ENCODE measurements at regions not wholly inside any gene's neighbourhood (a gene's known extent, or its start where the extent isn't known, plus 50 kb on each side); places are given as distances from the start of the nearest gene placed in this dataset.

GRCh38 chr13:42706286-42706685, 75.1 kb upstream of the FAM216B start:
- Histone ChIP-seq H3K9me3 (ENCODE audit: control extremely low read depth in 1 of 5, control insufficient read depth in 4 of 5, insufficient read depth in 2 of 5, low read depth in 1 of 5, low read length in 4 of 5) (no peaks in the 10 kb centered on the region), H3K4me3 (ENCODE audit: control insufficient read depth in 1 of 7, extremely low read depth in 1 of 7, insufficient read depth in 4 of 7, low read depth in 2 of 7, low read length in 6 of 7) (no peak overlapping the region), H3K36me3 (ENCODE audit: control insufficient read depth in 4 of 4, insufficient read depth in 4 of 4, low read length in 3 of 4) (no peaks in the 10 kb centered on the region), H3K27ac (ENCODE audit: insufficient read depth in 1 of 2, low read depth in 1 of 2, low read length in 2 of 2, poor library complexity in 1 of 2, severe bottlenecking in 2 of 2) (no peak overlapping the region), H3K27me3 (replicated peaks in 2 of 5; ENCODE audit: control insufficient read depth in 4 of 5, insufficient read depth in 5 of 5, low read length in 4 of 5) (no peaks in the 10 kb centered on the region), H3K4me1 (ENCODE audit: control extremely low read depth in 1 of 4, control insufficient read depth in 4 of 4, insufficient read depth in 4 of 4, low read length in 3 of 4) (no peaks in the 10 kb centered on the region)
- 93% methylated on average over 2 of the region's 3 CpGs for WGBS (ENCODE audit: insufficient coverage)
- DNase-seq, result no peak
- POLR2A ChIA-PET, result no interaction called here
- CTCF ChIA-PET, result no interaction called here

DNA sequence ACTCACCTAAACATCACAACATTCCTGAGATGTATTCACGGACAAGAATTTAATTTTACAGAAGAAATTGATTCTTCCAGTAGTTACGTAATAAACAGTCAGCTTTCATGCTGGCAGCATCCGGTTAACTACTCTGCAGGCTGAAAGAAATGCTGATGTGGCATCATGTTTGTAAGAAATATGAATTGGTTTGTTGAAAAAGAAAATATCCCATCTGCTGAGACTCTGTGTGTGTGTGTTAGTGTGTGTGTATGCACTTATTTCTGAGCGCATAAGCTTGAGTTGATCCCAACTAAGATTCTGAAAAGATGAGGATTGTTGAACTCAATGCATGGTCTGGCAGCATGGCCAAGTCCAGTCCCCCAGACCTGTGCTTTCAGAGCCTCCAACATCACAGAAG, 74.3 kb upstream of the FAM216B start:
- Histone ChIP-seq H3K4me3 (ENCODE audit: control insufficient read depth in 1 of 7, extremely low read depth in 1 of 7, insufficient read depth in 4 of 7, low read depth in 2 of 7, low read length in 6 of 7) (no peak overlapping the region), H3K36me3 (ENCODE audit: control insufficient read depth in 4 of 4, insufficient read depth in 4 of 4, low read length in 3 of 4) (no peaks in the 10 kb centered on the region), H3K4me1 (ENCODE audit: control extremely low read depth in 1 of 4, control insufficient read depth in 4 of 4, insufficient read depth in 4 of 4, low read length in 3 of 4) (no peaks in the 10 kb centered on the region), H3K27ac (ENCODE audit: insufficient read depth in 1 of 2, low read depth in 1 of 2, low read length in 2 of 2, poor library complexity in 1 of 2, severe bottlenecking in 2 of 2) (no peak overlapping the region), H3K9me3 (ENCODE audit: control extremely low read depth in 1 of 5, control insufficient read depth in 4 of 5, insufficient read depth in 2 of 5, low read depth in 1 of 5, low read length in 4 of 5) (no peaks in the 10 kb centered on the region), H3K27me3 (replicated peaks in 2 of 5; ENCODE audit: control insufficient read depth in 4 of 5, insufficient read depth in 5 of 5, low read length in 4 of 5) (no peaks in the 10 kb centered on the region)
- ChIA-PET POLR2A (no interaction called here), CTCF (no interaction called here)
- 88% methylated on average over 3 of the region's 4 CpGs for WGBS (ENCODE audit: insufficient coverage)
- no peak for DNase-seq

GRCh38 chr13:42707586-42707985, 73.8 kb upstream of the FAM216B start:
- DNase-seq, result no peak
- Histone ChIP-seq H3K9me3 (ENCODE audit: control extremely low read depth in 1 of 5, control insufficient read depth in 4 of 5, insufficient read depth in 2 of 5, low read depth in 1 of 5, low read length in 4 of 5) (no peaks in the 10 kb centered on the region), H3K4me1 (ENCODE audit: control extremely low read depth in 1 of 4, control insufficient read depth in 4 of 4, insufficient read depth in 4 of 4, low read length in 3 of 4) (no peaks in the 10 kb centered on the region), H3K36me3 (ENCODE audit: control insufficient read depth in 4 of 4, insufficient read depth in 4 of 4, low read length in 3 of 4) (no peaks in the 10 kb centered on the region), H3K27me3 (replicated peaks in 2 of 5; ENCODE audit: control insufficient read depth in 4 of 5, insufficient read depth in 5 of 5, low read length in 4 of 5) (no peaks in the 10 kb centered on the region), H3K27ac (ENCODE audit: insufficient read depth in 1 of 2, low read depth in 1 of 2, low read length in 2 of 2, poor library complexity in 1 of 2, severe bottlenecking in 2 of 2) (no peak overlapping the region), H3K4me3 (ENCODE audit: control insufficient read depth in 1 of 7, extremely low read depth in 1 of 7, insufficient read depth in 4 of 7, low read depth in 2 of 7, low read length in 6 of 7) (no peak overlapping the region)
- WGBS (ENCODE audit: insufficient coverage), result 100% methylated on average over 2 of the region's 4 CpGs
- CTCF ChIA-PET, result no interaction called here
- POLR2A ChIA-PET, result no interaction called here

- WGBS (ENCODE audit: insufficient coverage), result no CpG with 5 or more reads among the region's 4 CpGs
- Histone ChIP-seq H3K9me3 (ENCODE audit: control extremely low read depth in 1 of 5, control insufficient read depth in 4 of 5, insufficient read depth in 2 of 5, low read depth in 1 of 5, low read length in 4 of 5) (peaks cover 0 to 2% (median 0%) of the 10 kb centered on the region in 5 experiments), H3K27ac (ENCODE audit: insufficient read depth in 1 of 2, low read depth in 1 of 2, low read length in 2 of 2, poor library complexity in 1 of 2, severe bottlenecking in 2 of 2) (no peak overlapping the region), H3K36me3 (ENCODE audit: control insufficient read depth in 4 of 4, insufficient read depth in 4 of 4, low read length in 3 of 4) (no peaks in the 10 kb centered on the region), H3K4me3 (ENCODE audit: control insufficient read depth in 1 of 7, extremely low read depth in 1 of 7, insufficient read depth in 4 of 7, low read depth in 2 of 7, low read length in 6 of 7) (no peak overlapping the region), H3K4me1 (ENCODE audit: control extremely low read depth in 1 of 4, control insufficient read depth in 4 of 4, insufficient read depth in 4 of 4, low read length in 3 of 4) (no peaks in the 10 kb centered on the region), H3K27me3 (replicated peaks in 2 of 5; ENCODE audit: control insufficient read depth in 4 of 5, insufficient read depth in 5 of 5, low read length in 4 of 5) (no peaks in the 10 kb centered on the region)
- POLR2A ChIA-PET, result no interaction called here
- DNase-seq, result no peak
- CTCF ChIA-PET, result no interaction called here
Measured at GRCh38 chr13:42708391-42708790, 73.0 kb upstream of the FAM216B start.

- POLR2A ChIA-PET, result no interaction called here
- Histone ChIP-seq H3K27ac (ENCODE audit: insufficient read depth in 1 of 2, low read depth in 1 of 2, low read length in 2 of 2, poor library complexity in 1 of 2, severe bottlenecking in 2 of 2) (no peak overlapping the region), H3K4me1 (ENCODE audit: control extremely low read depth in 1 of 4, control insufficient read depth in 4 of 4, insufficient read depth in 4 of 4, low read length in 3 of 4) (no peaks in the 10 kb centered on the region), H3K27me3 (replicated peaks in 2 of 5; ENCODE audit: control insufficient read depth in 4 of 5, insufficient read depth in 5 of 5, low read length in 4 of 5) (no peaks in the 10 kb centered on the region), H3K4me3 (ENCODE audit: control insufficient read depth in 1 of 7, extremely low read depth in 1 of 7, insufficient read depth in 4 of 7, low read depth in 2 of 7, low read length in 6 of 7) (no peak overlapping the region), H3K36me3 (ENCODE audit: control insufficient read depth in 4 of 4, insufficient read depth in 4 of 4, low read length in 3 of 4) (no peaks in the 10 kb centered on the region), H3K9me3 (ENCODE audit: control extremely low read depth in 1 of 5, control insufficient read depth in 4 of 5, insufficient read depth in 2 of 5, low read depth in 1 of 5, low read length in 4 of 5) (peaks cover 0 to 2% (median 0%) of the 10 kb centered on the region in 5 experiments)
- WGBS (ENCODE audit: insufficient coverage), result 86% methylated on average over 1 of the region's 2 CpGs
- DNase-seq, result no peak
- CTCF ChIA-PET, result no interaction called here
Measured at GRCh38 chr13:42709276-42709675, 72.1 kb upstream of the FAM216B start.

DNA sequence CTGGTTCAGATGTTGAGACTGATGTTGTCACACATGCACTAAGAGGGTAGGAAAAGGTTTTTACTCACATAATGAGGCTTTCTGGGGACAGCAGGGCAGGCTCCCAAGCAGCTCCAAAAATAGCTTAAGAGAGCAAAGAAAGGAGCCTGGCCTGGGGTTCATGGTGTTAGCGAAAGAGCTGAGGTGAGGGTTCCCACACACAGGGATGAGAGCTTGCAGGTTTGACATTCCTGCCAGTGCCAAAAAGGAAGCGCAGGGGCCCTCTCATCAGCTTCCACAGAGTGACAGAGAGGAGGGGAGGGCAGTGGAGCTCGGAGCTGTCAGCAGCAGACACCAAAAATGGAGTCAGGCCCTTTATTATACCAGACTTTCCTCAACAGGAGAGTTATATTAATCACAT, 65.5 kb upstream of the FAM216B start:
- POLR2A ChIA-PET, result interaction anchor here (0.7 kb wide), 1 partner anchor 14 kb away, joined by 3 read pairs; no protein-coding TSS in a partner anchor
- H3K4me3 ChIP-seq (ENCODE audit: control insufficient read depth in 1 of 7, extremely low read depth in 1 of 7, insufficient read depth in 4 of 7, low read depth in 2 of 7, low read length in 6 of 7), result no peak overlapping the region
- H3K36me3 ChIP-seq (ENCODE audit: control insufficient read depth in 4 of 4, insufficient read depth in 4 of 4, low read length in 3 of 4), result no peaks in the 10 kb centered on the region
- CTCF ChIA-PET, result no interaction called here
- DNase-seq, result no peak
- H3K27me3 ChIP-seq (replicated peaks in 2 of 5; ENCODE audit: control insufficient read depth in 4 of 5, insufficient read depth in 5 of 5, low read length in 4 of 5), result no peaks in the 10 kb centered on the region
- WGBS (ENCODE audit: insufficient coverage), result 91% methylated on average over 1 of the region's 3 CpGs
- no peak overlapping the region for H3K27ac ChIP-seq (ENCODE audit: insufficient read depth in 1 of 2, low read depth in 1 of 2, low read length in 2 of 2, poor library complexity in 1 of 2, severe bottlenecking in 2 of 2)
- peaks cover 0 to 2% (median 0%) of the 10 kb centered on the region in 5 experiments for H3K9me3 ChIP-seq (ENCODE audit: control extremely low read depth in 1 of 5, control insufficient read depth in 4 of 5, insufficient read depth in 2 of 5, low read depth in 1 of 5, low read length in 4 of 5)
- no peaks in the 10 kb centered on the region for H3K4me1 ChIP-seq (ENCODE audit: control extremely low read depth in 1 of 4, control insufficient read depth in 4 of 4, insufficient read depth in 4 of 4, low read length in 3 of 4)

DNA sequence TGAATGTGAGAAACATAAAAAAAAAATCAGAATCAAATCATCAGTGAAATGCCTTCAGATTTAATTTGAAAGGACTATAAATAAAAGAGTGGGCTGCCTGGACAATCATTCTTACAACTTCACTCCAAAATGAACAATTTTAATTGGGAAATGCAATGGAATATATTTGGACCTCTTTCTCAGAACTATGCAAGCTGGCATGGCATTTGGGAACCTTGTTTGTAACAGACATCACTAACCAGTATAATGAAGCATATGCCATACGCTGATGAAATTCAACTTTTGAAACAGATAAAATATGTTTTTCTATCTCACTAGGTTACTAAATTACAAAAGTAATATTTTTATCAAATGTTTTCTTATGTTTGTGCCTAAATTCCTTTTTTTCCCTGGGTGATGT, 64.2 kb upstream of the FAM216B start:
- Histone ChIP-seq H3K9me3 (ENCODE audit: control extremely low read depth in 1 of 5, control insufficient read depth in 4 of 5, insufficient read depth in 2 of 5, low read depth in 1 of 5, low read length in 4 of 5) (peaks cover 0 to 2% (median 0%) of the 10 kb centered on the region in 5 experiments), H3K36me3 (ENCODE audit: control insufficient read depth in 4 of 4, insufficient read depth in 4 of 4, low read length in 3 of 4) (no peaks in the 10 kb centered on the region), H3K4me1 (ENCODE audit: control extremely low read depth in 1 of 4, control insufficient read depth in 4 of 4, insufficient read depth in 4 of 4, low read length in 3 of 4) (no peaks in the 10 kb centered on the region), H3K4me3 (ENCODE audit: control insufficient read depth in 1 of 7, extremely low read depth in 1 of 7, insufficient read depth in 4 of 7, low read depth in 2 of 7, low read length in 6 of 7) (no peak overlapping the region), H3K27me3 (replicated peaks in 2 of 5; ENCODE audit: control insufficient read depth in 4 of 5, insufficient read depth in 5 of 5, low read length in 4 of 5) (no peaks in the 10 kb centered on the region), H3K27ac (ENCODE audit: insufficient read depth in 1 of 2, low read depth in 1 of 2, low read length in 2 of 2, poor library complexity in 1 of 2, severe bottlenecking in 2 of 2) (no peak overlapping the region)
- no CpG with 5 or more reads among the region's 1 CpG for WGBS (ENCODE audit: insufficient coverage)
- POLR2A ChIA-PET, result no interaction called here
- CTCF ChIA-PET, result no interaction called here
- no peak for DNase-seq

Measured in common myeloid progenitor, CD34-positive (primary cell).